ENCODE measurements at regions not wholly inside any gene's neighbourhood (a gene's known extent, or its start where the extent isn't known, plus 50 kb on each side); places are given as distances from the start of the nearest gene placed in this dataset.

DNA sequence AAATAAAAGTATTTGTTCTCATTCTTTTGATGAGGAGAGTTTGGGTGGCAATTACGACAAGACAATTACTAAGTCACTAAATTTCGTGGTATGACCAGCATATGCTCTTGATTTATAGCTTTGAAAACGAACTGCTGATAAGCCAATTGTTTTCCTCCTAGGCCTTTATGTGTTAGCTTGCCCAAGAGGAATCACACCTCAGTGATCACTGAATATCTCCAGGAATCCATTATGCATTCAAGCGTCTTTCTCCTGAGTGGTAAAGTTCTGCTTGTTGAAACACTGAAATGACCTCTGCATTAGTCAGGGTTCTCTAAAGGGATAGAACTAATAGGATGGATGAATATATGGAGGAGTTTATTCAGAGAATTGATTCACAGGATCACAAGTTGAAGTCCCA is 677.7 kb upstream of the MEF2C start:
- no peak for DNase-seq

More for the DNA sequence above, 677.7 kb upstream of the MEF2C start:
- ChIA-PET POLR2A (ENCODE audit: unreplicated experiment) (no interaction called here), CTCF (interaction anchor here (0.8 kb wide), 1 partner anchor 8 kb away, joined by 3 read pairs; no protein-coding TSS in a partner anchor)
- no TSS peak for BruUV-seq (replicated peaks)
- Histone ChIP-seq H3K27ac (ENCODE audit: insufficient read depth, low read length) (no peak overlapping the region), H3K27me3 (ENCODE audit: control insufficient read depth, insufficient read depth, low read length) (no peaks in the 10 kb centered on the region), H4K8ac (ENCODE audit: low read depth in 2 of 2, low read length in 2 of 2) (no peak overlapping the region), H2BK120ac (ENCODE audit: low read depth, low read length) (no peak overlapping the region), H3K23ac (ENCODE audit: low read depth, low read length) (no peak overlapping the region), H3K4me2 (ENCODE audit: low read depth, low read length) (no peak overlapping the region), H4K20me1 (ENCODE audit: insufficient read depth, low read length) (no peaks in the 10 kb centered on the region), H2AK9ac (replicated peaks; ENCODE audit: low read depth, low read length, poor library complexity) (no peak overlapping the region), H3K79me1 (ENCODE audit: low read depth in 1 of 2, low read length in 2 of 2) (no peaks in the 10 kb centered on the region), H2BK20ac (ENCODE audit: low read depth, low read length) (no peak overlapping the region), H3K4ac (ENCODE audit: low read depth, low read length) (no peak overlapping the region), H2AK5ac (ENCODE audit: low read depth, low read length) (no peak overlapping the region), H3K9me1 (ENCODE audit: insufficient read depth, low read length) (no peaks in the 10 kb centered on the region), H2AFZ (replicated peaks; ENCODE audit: low read length, poor library complexity) (no peak overlapping the region), H3K36me3 (ENCODE audit: control insufficient read depth, insufficient read depth, low read length) (no peaks in the 10 kb centered on the region), H3K9ac (ENCODE audit: low read depth, low read length) (no peak overlapping the region), H2BK5ac (ENCODE audit: low read depth, low read length, poor library complexity, severe bottlenecking) (no peak overlapping the region), H4K91ac (ENCODE audit: insufficient read depth, low read depth, low read length) (no peak overlapping the region), H4K5ac (ENCODE audit: low read depth, low read length) (no peak overlapping the region), H3K4me3 (ENCODE audit: insufficient read depth, low read depth, low read length) (no peak overlapping the region), H3K14ac (replicated peaks; ENCODE audit: low read depth, low read length) (no peak overlapping the region), H2BK15ac (ENCODE audit: low read depth, low read length) (no peak overlapping the region), H3K9me3 (ENCODE audit: control insufficient read depth, insufficient read depth, low read length) (no peaks in the 10 kb centered on the region), H3K18ac (ENCODE audit: low read depth, low read length) (no peak overlapping the region), H3K56ac (ENCODE audit: extremely low read depth, insufficient read depth, low read length) (no peak overlapping the region), H3K4me1 (ENCODE audit: control insufficient read depth, insufficient read depth, low read length) (no peaks in the 10 kb centered on the region)
- no CpG with 5 or more reads among the region's 4 CpGs for WGBS, 2 experiments (ENCODE audit: extremely low coverage in 2 of 2, insufficient read length in 1 of 2)
- TF ChIP-seq FOS (IDR thresholded peaks at IDR 0.05; ENCODE audit: low read depth, low read length): no peak
- TF ChIP-seq MAZ (IDR thresholded peaks at IDR 0.05; ENCODE audit: borderline replicate concordance, low read depth, low read length): no peak
- TF ChIP-seq MXI1 (IDR thresholded peaks at IDR 0.05; ENCODE audit: borderline replicate concordance, low read depth, low read length): no peak
- no peak for TF ChIP-seq SMC3 (IDR thresholded peaks at IDR 0.05; ENCODE audit: low read depth, low read length)
- TF ChIP-seq RFX5 (IDR thresholded peaks at IDR 0.05; ENCODE audit: low read depth, low read length): no peak
- no peak for TF ChIP-seq MAFK (IDR thresholded peaks at IDR 0.05; ENCODE audit: low read depth, low read length)
- TF ChIP-seq, protein P1, sequence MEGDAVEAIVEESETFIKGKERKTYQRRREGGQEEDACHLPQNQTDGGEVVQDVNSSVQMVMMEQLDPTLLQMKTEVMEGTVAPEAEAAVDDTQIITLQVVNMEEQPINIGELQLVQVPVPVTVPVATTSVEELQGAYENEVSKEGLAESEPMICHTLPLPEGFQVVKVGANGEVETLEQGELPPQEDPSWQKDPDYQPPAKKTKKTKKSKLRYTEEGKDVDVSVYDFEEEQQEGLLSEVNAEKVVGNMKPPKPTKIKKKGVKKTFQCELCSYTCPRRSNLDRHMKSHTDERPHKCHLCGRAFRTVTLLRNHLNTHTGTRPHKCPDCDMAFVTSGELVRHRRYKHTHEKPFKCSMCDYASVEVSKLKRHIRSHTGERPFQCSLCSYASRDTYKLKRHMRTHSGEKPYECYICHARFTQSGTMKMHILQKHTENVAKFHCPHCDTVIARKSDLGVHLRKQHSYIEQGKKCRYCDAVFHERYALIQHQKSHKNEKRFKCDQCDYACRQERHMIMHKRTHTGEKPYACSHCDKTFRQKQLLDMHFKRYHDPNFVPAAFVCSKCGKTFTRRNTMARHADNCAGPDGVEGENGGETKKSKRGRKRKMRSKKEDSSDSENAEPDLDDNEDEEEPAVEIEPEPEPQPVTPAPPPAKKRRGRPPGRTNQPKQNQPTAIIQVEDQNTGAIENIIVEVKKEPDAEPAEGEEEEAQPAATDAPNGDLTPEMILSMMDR (conservative IDR thresholded peaks at IDR 0.05; ENCODE audit: low read depth, low read length): no peak
- TF ChIP-seq, protein P2, sequence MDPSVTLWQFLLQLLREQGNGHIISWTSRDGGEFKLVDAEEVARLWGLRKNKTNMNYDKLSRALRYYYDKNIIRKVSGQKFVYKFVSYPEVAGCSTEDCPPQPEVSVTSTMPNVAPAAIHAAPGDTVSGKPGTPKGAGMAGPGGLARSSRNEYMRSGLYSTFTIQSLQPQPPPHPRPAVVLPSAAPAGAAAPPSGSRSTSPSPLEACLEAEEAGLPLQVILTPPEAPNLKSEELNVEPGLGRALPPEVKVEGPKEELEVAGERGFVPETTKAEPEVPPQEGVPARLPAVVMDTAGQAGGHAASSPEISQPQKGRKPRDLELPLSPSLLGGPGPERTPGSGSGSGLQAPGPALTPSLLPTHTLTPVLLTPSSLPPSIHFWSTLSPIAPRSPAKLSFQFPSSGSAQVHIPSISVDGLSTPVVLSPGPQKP (IDR thresholded peaks at IDR 0.05; ENCODE audit: borderline replicate concordance, low read depth, low read length): no peak
- no peak for TF ChIP-seq POLR2A (IDR thresholded peaks at IDR 0.05; ENCODE audit: low read depth, low read length)
- no peak for TF ChIP-seq CHD1 (IDR thresholded peaks at IDR 0.05; ENCODE audit: low read depth, low read length)
- TF ChIP-seq RCOR1 (IDR thresholded peaks at IDR 0.05; ENCODE audit: insufficient replicate concordance, low read length): no peak
- no peak for TF ChIP-seq RAD21 (IDR thresholded peaks at IDR 0.05; ENCODE audit: low read length)
- no peak for TF ChIP-seq CEBPB (IDR thresholded peaks at IDR 0.05; ENCODE audit: low read depth, low read length)
- TF ChIP-seq BHLHE40 (IDR thresholded peaks at IDR 0.05; ENCODE audit: low read depth, low read length): no peak
- dilution Hi-C loops (cut with HindIII; ENCODE audit: low sequenced_read_pairs, unreplicated experiment): no loop called here
- intact Hi-C loops (cut with micrococcal nuclease): no loop called here
- no peak for ATAC-seq (ENCODE audit: low read depth)
- in situ Hi-C loops (cut with MboI; ENCODE audit: low sequenced_read_pairs): no loop called here
